GM21515 (cell line): ENCODE measurements at regions not wholly inside any gene's neighbourhood (a gene's known extent, or its start where the extent isn't known, plus 50 kb on each side); places are given as distances from the start of the nearest gene placed in this dataset.

Experiments
- ATAC-seq: cut with Tn5 transposase; IDR thresholded peaks from one replicate; pipeline ENCODE4 v1.9.1; 2021; ENCODE audit not compliant: unreplicated experiment

- ATAC-seq: no peak
Measured at GRCh38 chr13:80465321-80465720, 124.4 kb upstream of the SPRY2 start.

- ATAC-seq: no peak
Measured at GRCh38 chr13:80463673-80464352, 122.9 kb upstream of the SPRY2 start.

GRCh38 chr13:80462567-80462966 lies 121.6 kb upstream of the SPRY2 start:
- no peak for ATAC-seq

- no peak for ATAC-seq
Measured at GRCh38 chr13:80462037-80462436, 121.1 kb upstream of the SPRY2 start.

- ATAC-seq: no peak
Measured at GRCh38 chr13:80458543-80458942, 117.6 kb upstream of the SPRY2 start.

GRCh38 chr13:80454245-80454644 lies 113.3 kb upstream of the SPRY2 start:
- peak; percentile 86 for ATAC-seq

- ATAC-seq: no peak
Measured at GRCh38 chr13:80452279-80452678, 111.4 kb upstream of the SPRY2 start.

GRCh38 chr13:80451641-80452040 lies 110.7 kb upstream of the SPRY2 start:
- no peak for ATAC-seq

- ATAC-seq: no peak
Measured at GRCh38 chr13:80450386-80450785, 109.5 kb upstream of the SPRY2 start.

GRCh38 chr13:80448725-80449124 lies 107.8 kb upstream of the SPRY2 start:
- no peak for ATAC-seq

GRCh38 chr13:80447747-80448146 lies 106.8 kb upstream of the SPRY2 start:
- ATAC-seq: no peak

- ATAC-seq: no peak
Measured at GRCh38 chr13:80444240-80445015, 103.5 kb upstream of the SPRY2 start.

- no peak for ATAC-seq
Measured at GRCh38 chr13:80442609-80443008, 101.7 kb upstream of the SPRY2 start.

GRCh38 chr13:80441968-80442367 lies 101.0 kb upstream of the SPRY2 start:
- ATAC-seq: no peak

- no peak for ATAC-seq
Measured at GRCh38 chr13:80438521-80438920, 97.6 kb upstream of the SPRY2 start.

GRCh38 chr13:80437231-80437630 lies 96.3 kb upstream of the SPRY2 start:
- ATAC-seq: no peak

GRCh38 chr13:80436571-80437169 lies 95.7 kb upstream of the SPRY2 start:
- ATAC-seq: no peak

GRCh38 chr13:80430561-80430960 lies 89.6 kb upstream of the SPRY2 start:
- ATAC-seq: no peak

- ATAC-seq: no peak
Measured at GRCh38 chr13:80428349-80429096, 87.6 kb upstream of the SPRY2 start.

- ATAC-seq: no peak
Measured at GRCh38 chr13:80419416-80419815, 78.5 kb upstream of the SPRY2 start.

GRCh38 chr13:80413611-80414010 lies 72.7 kb upstream of the SPRY2 start:
- ATAC-seq: no peak
